ENCODE measurements at regions not wholly inside any gene's neighbourhood (a gene's known extent, or its start where the extent isn't known, plus 50 kb on each side); places are given as distances from the start of the nearest gene placed in this dataset.

DNA sequence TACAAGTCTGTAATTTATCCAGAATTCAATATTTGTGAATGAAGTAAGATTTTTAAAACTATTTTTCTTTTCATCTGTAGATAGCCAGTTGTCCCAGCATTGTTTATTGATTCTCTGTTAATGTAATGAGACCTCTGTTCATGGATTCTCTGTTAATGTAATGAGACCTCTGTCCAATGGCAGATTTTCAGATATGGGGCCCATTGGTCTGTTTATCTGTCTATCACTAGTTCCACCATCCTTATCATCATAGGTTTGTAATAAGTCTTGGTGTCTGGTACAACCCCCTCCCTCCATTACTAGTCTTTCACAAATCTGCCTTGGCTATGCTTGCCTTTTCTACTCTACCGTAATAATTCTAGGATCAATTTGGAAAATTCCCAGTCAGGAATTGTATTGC lies 276.6 kb downstream of the ARHGAP12 start:
- TF ChIP-seq, protein P1, sequence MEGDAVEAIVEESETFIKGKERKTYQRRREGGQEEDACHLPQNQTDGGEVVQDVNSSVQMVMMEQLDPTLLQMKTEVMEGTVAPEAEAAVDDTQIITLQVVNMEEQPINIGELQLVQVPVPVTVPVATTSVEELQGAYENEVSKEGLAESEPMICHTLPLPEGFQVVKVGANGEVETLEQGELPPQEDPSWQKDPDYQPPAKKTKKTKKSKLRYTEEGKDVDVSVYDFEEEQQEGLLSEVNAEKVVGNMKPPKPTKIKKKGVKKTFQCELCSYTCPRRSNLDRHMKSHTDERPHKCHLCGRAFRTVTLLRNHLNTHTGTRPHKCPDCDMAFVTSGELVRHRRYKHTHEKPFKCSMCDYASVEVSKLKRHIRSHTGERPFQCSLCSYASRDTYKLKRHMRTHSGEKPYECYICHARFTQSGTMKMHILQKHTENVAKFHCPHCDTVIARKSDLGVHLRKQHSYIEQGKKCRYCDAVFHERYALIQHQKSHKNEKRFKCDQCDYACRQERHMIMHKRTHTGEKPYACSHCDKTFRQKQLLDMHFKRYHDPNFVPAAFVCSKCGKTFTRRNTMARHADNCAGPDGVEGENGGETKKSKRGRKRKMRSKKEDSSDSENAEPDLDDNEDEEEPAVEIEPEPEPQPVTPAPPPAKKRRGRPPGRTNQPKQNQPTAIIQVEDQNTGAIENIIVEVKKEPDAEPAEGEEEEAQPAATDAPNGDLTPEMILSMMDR (IDR thresholded peaks at IDR 0.05), result no peak
- no peak for TF ChIP-seq POLR2A (IDR thresholded peaks at IDR 0.05)
- no peak for TF ChIP-seq POLR2AphosphoS5 (IDR thresholded peaks at IDR 0.05)
- TF ChIP-seq EP300 (IDR thresholded peaks at IDR 0.05), result no peak

Measured in gastroesophageal sphincter (tissue), 3 donors.